Liver (tissue), 8 donors: ENCODE measurements at regions not wholly inside any gene's neighbourhood (a gene's known extent, or its start where the extent isn't known, plus 50 kb on each side); places are given as distances from the start of the nearest gene placed in this dataset.

Experiments used
- DNase-seq: peaks from one replicate; pipeline ENCODE4 v3.0.0-alpha.2; 2017; ENCODE audit warnings: low spot score
- H3K27ac ChIP-seq, 2 donors: one replicate each; pipeline ENCODE4 v1.7.0; 2013; ENCODE audit warnings: inconsistent platforms in 2 of 2, low read length in 2 of 2, control low read depth in 1 of 2, low read depth in 1 of 2, mild to moderate bottlenecking in 1 of 2
- H3K27me3 ChIP-seq, 4 donors: one replicate each; pipeline versions ENCODE4 v1.6.1 to v1.7.0; 2013; ENCODE audit warnings: low read length in 3 of 4, inconsistent platforms in 1 of 4, mild to moderate bottlenecking in 1 of 4, moderate library complexity in 1 of 4; ENCODE audit not compliant: control insufficient read depth in 4 of 4, insufficient read depth in 4 of 4
- H3K36me3 ChIP-seq, 4 donors: one replicate each; pipeline versions ENCODE4 v1.6.1 to v1.7.0; 2013; ENCODE audit warnings: low read length in 3 of 4, mild to moderate bottlenecking in 3 of 4, low read depth in 1 of 4, moderate library complexity in 1 of 4; ENCODE audit not compliant: control insufficient read depth in 4 of 4, insufficient read depth in 3 of 4
- H3K4me1 ChIP-seq, 4 donors: one replicate each; pipeline versions ENCODE4 v1.6.1 to v1.7.0; 2013; ENCODE audit warnings: low read length in 3 of 4, mild to moderate bottlenecking in 3 of 4, moderate library complexity in 1 of 4; ENCODE audit not compliant: control insufficient read depth in 4 of 4, insufficient read depth in 4 of 4
- H3K4me3 ChIP-seq, 3 donors: one replicate each; pipeline versions ENCODE4 v1.6.1 to v1.7.0; 2013; ENCODE audit warnings: low read length in 3 of 3, control low read depth in 1 of 3, low read depth in 1 of 3, mild to moderate bottlenecking in 1 of 3
- H3K9ac ChIP-seq, 2 donors: one replicate each; pipeline ENCODE4 v1.7.0; 2013; ENCODE audit warnings: low read length in 2 of 2, mild to moderate bottlenecking in 2 of 2, moderate library complexity in 2 of 2, control low read depth in 1 of 2, low read depth in 1 of 2
- H3K9me3 ChIP-seq, 4 donors: one replicate each; pipeline versions ENCODE4 v1.6.1 to v1.7.0; 2013; ENCODE audit warnings: low read length in 3 of 4; ENCODE audit not compliant: control insufficient read depth in 4 of 4
- CTCF ChIP-seq: fragments of 150-350 bp; IDR thresholded peaks from 2 replicates; pipeline ENCODE4 v1.5.1; 2017; ENCODE audit warnings: improper control_type of control experiment, low read depth, low read length; ENCODE audit not compliant: missing input control
- EGR1 ChIP-seq, 2 donors: IDR thresholded peaks; 2 replicates each; pipeline ENCODE4 v1.6.1; 2016 to 2018; ENCODE audit warnings: antibody characterized with exemption in 2 of 2, low read depth in 2 of 2
- FOXA1 ChIP-seq: IDR thresholded peaks from 2 replicates; pipeline ENCODE4 v1.6.1; 2016; ENCODE audit warnings: antibody characterized with exemption
- FOXA2 ChIP-seq: IDR thresholded peaks from 2 replicates; pipeline ENCODE4 v1.6.1; 2016; ENCODE audit warnings: antibody characterized with exemption
- GABPA ChIP-seq, 2 donors: IDR thresholded peaks in 1 of 2; conservative IDR thresholded peaks in 1 of 2; 2 replicates each; pipeline ENCODE4 v1.6.1; 2016; ENCODE audit warnings: antibody characterized with exemption in 2 of 2, mild to moderate bottlenecking in 1 of 2, moderate library complexity in 1 of 2
- HNF4A ChIP-seq, 2 donors: conservative IDR thresholded peaks; 2 replicates each; pipeline ENCODE4 v1.6.1; 2016; ENCODE audit warnings: antibody characterized with exemption in 2 of 2, mild to moderate bottlenecking in 2 of 2
- HNF4G ChIP-seq: IDR thresholded peaks from 2 replicates; pipeline ENCODE4 v1.6.1; 2016; ENCODE audit warnings: antibody characterized with exemption
- JUND ChIP-seq, 2 donors: IDR thresholded peaks; 2 replicates each; pipeline ENCODE4 v1.6.1; 2016; ENCODE audit warnings: antibody characterized with exemption in 2 of 2
- MAX ChIP-seq: IDR thresholded peaks from 2 replicates; pipeline ENCODE4 v1.6.1; 2016; ENCODE audit warnings: antibody characterized with exemption
- NR2F2 ChIP-seq: IDR thresholded peaks from 2 replicates; pipeline ENCODE4 v1.6.1; 2016; ENCODE audit warnings: antibody characterized with exemption
- RAD21 ChIP-seq, 2 donors: IDR thresholded peaks; 2 replicates each; pipeline ENCODE4 v1.6.1; 2016; ENCODE audit warnings: antibody characterized with exemption in 2 of 2, mild to moderate bottlenecking in 2 of 2
- REST ChIP-seq: IDR thresholded peaks from 2 replicates; pipeline ENCODE4 v1.6.1; 2016; ENCODE audit warnings: antibody characterized with exemption, mild to moderate bottlenecking
- RXRA ChIP-seq, 2 donors: IDR thresholded peaks; 2 replicates each; pipeline ENCODE4 v1.6.1; 2017 to 2018; ENCODE audit warnings: antibody characterized with exemption in 2 of 2, mild to moderate bottlenecking in 1 of 2
- SP1 ChIP-seq: IDR thresholded peaks from 2 replicates; pipeline ENCODE4 v1.6.1; 2018; ENCODE audit warnings: antibody characterized with exemption, mild to moderate bottlenecking
- TAF1 ChIP-seq: conservative IDR thresholded peaks from 2 replicates; pipeline ENCODE4 v1.6.1; 2016; ENCODE audit warnings: antibody characterized with exemption, mild to moderate bottlenecking
- YY1 ChIP-seq: IDR thresholded peaks from 2 replicates; pipeline ENCODE4 v1.6.1; 2016; ENCODE audit warnings: antibody characterized with exemption, mild to moderate bottlenecking
- ZBTB33 ChIP-seq: IDR thresholded peaks from 2 replicates; pipeline ENCODE4 v1.6.1; 2016; ENCODE audit warnings: antibody characterized with exemption
- WGBS: extraction: QIAGEN DNeasy Blood & Tissue Kit; methylation state at CpG from one replicate; pipeline ENCODE4 v1.1.7; 2013; 5-methylcytosine and 5-hydroxymethylcytosine counted together
- TF ChIP-seq, protein P1 (sequence below): IDR thresholded peaks from 2 replicates; pipeline ENCODE4 v1.6.1; 2016; ENCODE audit warnings: antibody characterized with exemption
- donor health status: healthy.
- donor health status: healthy.
- donor health status: healthy.
- donor health status: healthy.
- donor health status: healthy.

GRCh38 chr17:63022567-63022966 lies 56.5 kb downstream of the TANC2 start:
- H3K4me1 ChIP-seq, result no peaks in the 10 kb centered on the region
- H3K27ac ChIP-seq, result no peak overlapping the region
- whole genome bisulfite sequencing, result 92% methylated on average over 1 of the region's 1 CpG
- no peaks in the 10 kb centered on the region for H3K27me3 ChIP-seq
- no peaks in the 10 kb centered on the region for H3K36me3 ChIP-seq
- H3K9ac ChIP-seq, result no peak overlapping the region
- no peak for DNase-seq
- H3K4me3 ChIP-seq, result no peak overlapping the region
- TF ChIP-seq TAF1 (no peak), YY1 (no peak), MAX (no peak), HNF4A (conservative IDR thresholded peaks at IDR 0.05) (no peak), EGR1 (IDR thresholded peaks at IDR 0.05; ENCODE audit: low read depth in 2 of 2) (no peak), RXRA (IDR thresholded peaks at IDR 0.05) (no peak), GABPA (IDR thresholded peaks at IDR 0.05 in 1 of 2, conservative IDR thresholded peaks at IDR 0.05 in 1 of 2) (no peak), FOXA2 (no peak), FOXA1 (no peak)
- H3K9me3 ChIP-seq, result no peaks in the 10 kb centered on the region

DNA sequence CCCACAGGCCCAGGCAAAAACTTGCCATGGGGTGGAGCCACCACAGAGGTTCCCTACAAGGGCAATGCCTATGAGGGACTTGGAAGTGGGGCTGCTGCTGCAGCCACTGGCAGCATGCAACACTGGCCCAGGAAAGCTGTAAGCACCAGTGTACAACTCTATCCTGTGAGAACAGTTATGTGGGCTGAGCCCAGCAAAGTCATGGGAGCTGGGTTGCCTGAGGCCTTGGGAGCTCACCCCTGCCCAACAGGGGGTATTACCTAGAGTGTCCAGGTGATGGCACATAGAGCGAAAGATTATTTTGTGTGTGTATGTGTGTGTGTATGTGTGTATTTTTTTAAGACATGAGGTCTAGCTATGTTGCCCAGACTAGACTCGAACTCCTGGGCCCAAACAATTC lies 57.0 kb downstream of the TANC2 start:
- DNase-seq, result no peak
- no peak overlapping the region for H3K27ac ChIP-seq
- no peaks in the 10 kb centered on the region for H3K27me3 ChIP-seq
- H3K4me1 ChIP-seq, result no peaks in the 10 kb centered on the region
- H3K9me3 ChIP-seq, result no peaks in the 10 kb centered on the region
- WGBS, result 94% methylated on average over 2 of the region's 2 CpGs
- H3K4me3 ChIP-seq, result no peak overlapping the region
- TF ChIP-seq TAF1 (no peak), NR2F2 (no peak), EGR1 (IDR thresholded peaks at IDR 0.05; ENCODE audit: low read depth in 2 of 2) (no peak), REST (no peak), ZBTB33 (no peak), RAD21 (IDR thresholded peaks at IDR 0.05) (no peak), SP1 (no peak), HNF4A (conservative IDR thresholded peaks at IDR 0.05) (no peak), MAX (no peak), HNF4G (no peak), JUND (IDR thresholded peaks at IDR 0.05) (no peak), CTCF (no peak), YY1 (no peak), RXRA (IDR thresholded peaks at IDR 0.05) (no peak), GABPA (IDR thresholded peaks at IDR 0.05 in 1 of 2, conservative IDR thresholded peaks at IDR 0.05 in 1 of 2) (no peak)
- TF ChIP-seq, protein P1, sequence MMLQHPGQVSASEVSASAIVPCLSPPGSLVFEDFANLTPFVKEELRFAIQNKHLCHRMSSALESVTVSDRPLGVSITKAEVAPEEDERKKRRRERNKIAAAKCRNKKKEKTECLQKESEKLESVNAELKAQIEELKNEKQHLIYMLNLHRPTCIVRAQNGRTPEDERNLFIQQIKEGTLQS, result no peak
- no peak overlapping the region for H3K9ac ChIP-seq
- no peaks in the 10 kb centered on the region for H3K36me3 ChIP-seq
